H1 (cell line): ENCODE measurements at regions not wholly inside any gene's neighbourhood (a gene's known extent, or its start where the extent isn't known, plus 50 kb on each side); places are given as distances from the start of the nearest gene placed in this dataset.

Source experiments
- ATF2 ChIP-seq: IDR thresholded peaks from 2 replicates; pipeline ENCODE4 v1.6.1; 2012; ENCODE audit warnings: low read length, inconsistent platforms
- CHD7 ChIP-seq: fragments of 300-600 bp; sonication (generic); IDR thresholded peaks from 2 replicates; pipeline ENCODE4 v1.7.1; 2012; ENCODE audit warnings: low read length, moderate library complexity, mild to moderate bottlenecking, inconsistent platforms; ENCODE audit not compliant: insufficient replicate concordance
- MAFK ChIP-seq: IDR thresholded peaks from 2 replicates; pipeline ENCODE4 v1.6.1; 2012; ENCODE audit warnings: low read depth, mild to moderate bottlenecking, improper control_type of control experiment, low read length
- NANOG ChIP-seq: IDR thresholded peaks from 2 replicates; pipeline ENCODE4 v1.6.1; 2011; ENCODE audit warnings: low read length, low read depth, mild to moderate bottlenecking, inconsistent platforms; ENCODE audit not compliant: insufficient read depth, poor library complexity, severe bottlenecking
- RAD21 ChIP-seq, 2 experiments: IDR thresholded peaks in 1 of 2; conservative IDR thresholded peaks in 1 of 2; 2 replicates each; pipeline ENCODE4 v1.6.1; 2011; ENCODE audit warnings: low read depth in 2 of 2, low read length in 2 of 2, improper control_type of control experiment in 1 of 2, inconsistent platforms in 1 of 2, mild to moderate bottlenecking in 1 of 2, moderate library complexity in 1 of 2
- SAP30 ChIP-seq: fragments of 300-600 bp; sonication (generic); IDR thresholded peaks from 2 replicates; pipeline ENCODE4 v1.7.1; 2012; ENCODE audit warnings: low read length, moderate library complexity, mild to moderate bottlenecking, inconsistent platforms; ENCODE audit not compliant: insufficient read depth, insufficient replicate concordance
- TAF7 ChIP-seq: optimal IDR thresholded peaks from 2 replicates; pipeline ENCODE3; 2011; ENCODE audit warnings: low read depth, mild to moderate bottlenecking, inconsistent platforms, low read length, moderate library complexity, borderline replicate concordance
- TBP ChIP-seq: IDR thresholded peaks from 2 replicates; pipeline ENCODE4 v1.6.1; 2011; ENCODE audit warnings: low read depth, low read length, improper control_type of control experiment

GRCh38 chr2:63780518-63781155, 61.1 kb upstream of the UGP2 start (continued):
- TF ChIP-seq CHD7 (peak; percentile 12), TAF7 (no peak), SAP30 (no peak), RAD21 (IDR thresholded peaks at IDR 0.05 in 1 of 2, conservative IDR thresholded peaks at IDR 0.05 in 1 of 2; ENCODE audit: low read depth in 2 of 2, low read length in 2 of 2) (0 out of 4 replicates have a peak, but pooled peaks of 1 of the 2 experiments have one; percentile 7), ATF2 (no peak), NANOG (no peak), TBP (no peak), MAFK (no peak)
